Cerebellar cortex (tissue), 1 donor: ENCODE measurements at regions not wholly inside any gene's neighbourhood (a gene's known extent, or its start where the extent isn't known, plus 50 kb on each side); places are given as distances from the start of the nearest gene placed in this dataset.

Experiments
- DNase-seq: peaks from one replicate; pipeline ENCODE4 v3.0.0-alpha.2; 2015; ENCODE audit warnings: low spot score

DNA sequence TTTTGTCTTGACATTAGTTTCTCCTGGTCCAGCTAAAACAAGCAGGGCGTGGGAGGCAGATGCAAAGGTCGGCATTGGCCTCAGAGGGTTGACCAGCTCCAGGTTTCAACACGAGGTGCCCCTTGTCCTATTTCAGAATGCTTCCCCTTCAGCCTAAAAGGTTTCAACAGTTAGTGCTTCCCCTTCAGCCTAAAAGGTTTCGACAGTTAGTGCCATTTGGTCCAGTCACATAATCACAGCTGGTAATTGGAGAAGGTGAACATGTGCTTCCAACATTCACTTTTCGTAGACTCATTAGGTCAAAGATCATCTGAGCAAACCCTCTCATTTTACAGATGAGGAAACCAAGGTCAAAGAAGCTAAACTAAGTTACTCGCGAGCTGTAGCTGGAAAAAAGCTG lies 270.3 kb upstream of the MAP3K1 start:
- DNase-seq = no peak

DNA sequence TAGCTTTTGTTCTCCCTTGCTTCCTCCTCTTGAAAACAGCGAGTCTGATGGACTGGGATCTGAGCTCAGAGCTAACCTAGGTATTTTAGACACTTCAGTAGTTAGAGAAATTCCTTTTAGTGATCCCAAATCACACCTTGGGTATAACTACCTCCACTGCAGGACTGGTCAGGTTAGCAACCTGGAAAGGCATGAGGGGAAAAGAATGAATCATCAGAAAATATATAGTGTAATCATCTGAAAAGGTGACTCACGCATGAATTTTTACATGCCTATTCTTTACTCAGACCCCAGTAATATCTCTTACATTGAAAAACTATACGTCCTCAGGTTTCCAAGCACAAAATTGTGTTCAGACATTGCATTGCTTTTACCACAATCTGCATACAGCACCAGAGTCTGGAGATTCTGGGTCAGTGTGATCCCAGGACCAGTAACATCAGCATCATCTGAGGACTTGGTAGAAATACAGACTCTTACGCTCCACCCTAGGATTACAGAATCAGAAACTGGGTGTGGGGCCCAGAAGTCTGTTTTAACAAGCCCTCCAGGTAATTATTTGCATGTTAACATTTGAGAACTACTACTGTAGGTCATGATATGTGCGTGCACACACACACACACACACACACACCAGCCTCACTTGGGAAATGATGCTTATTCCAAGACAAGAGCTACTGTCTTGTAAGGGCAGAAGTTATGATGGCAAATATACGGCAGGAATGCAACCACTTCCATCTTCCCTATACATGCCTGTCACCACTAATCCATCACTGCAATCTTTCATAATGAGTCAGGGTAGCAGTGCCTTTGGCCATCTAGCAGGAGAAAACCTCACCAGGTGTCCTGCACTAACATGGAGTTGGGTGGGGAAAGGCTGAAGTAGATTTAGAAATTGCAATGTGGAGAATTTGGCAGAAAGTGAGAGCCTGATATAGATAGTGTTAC lies 271.6 kb upstream of the MAP3K1 start:
- no peak for DNase-seq

DNA sequence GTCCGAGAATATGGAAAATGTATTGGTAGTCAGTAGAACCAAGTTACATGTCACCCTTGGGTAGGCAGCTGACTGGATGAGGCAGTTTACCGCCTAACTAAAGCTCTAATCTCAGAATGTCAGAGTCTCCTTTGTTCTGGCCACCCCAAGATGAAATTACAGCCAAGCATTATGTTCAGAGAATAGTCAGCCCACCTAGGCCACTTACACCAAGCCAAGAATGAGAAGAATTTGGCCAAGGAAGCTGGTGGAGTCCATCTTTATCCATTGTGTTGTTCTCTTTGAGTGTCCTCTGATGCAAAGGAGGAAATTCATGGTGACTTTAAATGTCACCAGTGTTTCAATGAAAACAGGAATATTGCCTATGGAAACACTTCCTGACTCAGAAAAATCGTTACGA lies 275.1 kb upstream of the MAP3K1 start:
- no peak for DNase-seq

DNA sequence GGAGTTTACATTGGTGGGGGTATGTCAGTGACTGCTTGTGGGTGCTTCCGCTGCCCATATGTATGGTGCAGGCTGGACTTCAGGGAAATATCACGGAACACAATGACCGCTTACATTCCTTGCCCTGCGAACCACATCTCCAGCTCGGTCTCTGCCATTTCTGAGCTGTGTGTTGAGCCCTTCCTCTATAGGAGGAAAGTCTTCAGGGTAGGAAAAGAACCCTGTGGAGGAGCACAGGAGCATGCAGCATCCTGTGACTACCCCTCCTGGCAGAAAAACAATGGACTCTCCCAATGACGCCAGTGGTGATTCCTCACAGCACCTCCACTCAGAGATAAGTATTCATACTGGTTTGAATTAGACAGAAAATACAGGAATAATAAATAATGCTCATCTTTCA lies 276.8 kb upstream of the MAP3K1 start:
- DNase-seq = no peak

DNA sequence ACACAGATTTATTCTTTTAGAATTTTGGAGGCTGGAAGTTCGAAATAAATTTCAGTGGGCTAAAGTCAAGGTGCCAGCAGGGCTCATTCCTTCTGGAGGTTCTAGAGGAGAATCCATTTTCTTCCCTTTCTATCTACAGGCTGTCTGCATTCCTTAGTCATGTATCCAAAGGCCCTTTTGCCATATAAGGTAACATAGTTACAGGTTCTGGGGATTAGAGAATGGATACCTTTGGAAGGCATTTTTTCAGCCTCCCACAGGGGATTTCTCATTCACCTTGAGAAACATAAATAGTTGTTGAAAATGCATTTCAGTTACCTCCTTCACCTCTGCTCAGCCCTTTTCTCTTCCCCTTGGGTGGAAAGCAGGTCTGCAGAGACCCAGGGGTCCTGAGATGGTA lies 280.0 kb upstream of the MAP3K1 start:
- no peak for DNase-seq

DNA sequence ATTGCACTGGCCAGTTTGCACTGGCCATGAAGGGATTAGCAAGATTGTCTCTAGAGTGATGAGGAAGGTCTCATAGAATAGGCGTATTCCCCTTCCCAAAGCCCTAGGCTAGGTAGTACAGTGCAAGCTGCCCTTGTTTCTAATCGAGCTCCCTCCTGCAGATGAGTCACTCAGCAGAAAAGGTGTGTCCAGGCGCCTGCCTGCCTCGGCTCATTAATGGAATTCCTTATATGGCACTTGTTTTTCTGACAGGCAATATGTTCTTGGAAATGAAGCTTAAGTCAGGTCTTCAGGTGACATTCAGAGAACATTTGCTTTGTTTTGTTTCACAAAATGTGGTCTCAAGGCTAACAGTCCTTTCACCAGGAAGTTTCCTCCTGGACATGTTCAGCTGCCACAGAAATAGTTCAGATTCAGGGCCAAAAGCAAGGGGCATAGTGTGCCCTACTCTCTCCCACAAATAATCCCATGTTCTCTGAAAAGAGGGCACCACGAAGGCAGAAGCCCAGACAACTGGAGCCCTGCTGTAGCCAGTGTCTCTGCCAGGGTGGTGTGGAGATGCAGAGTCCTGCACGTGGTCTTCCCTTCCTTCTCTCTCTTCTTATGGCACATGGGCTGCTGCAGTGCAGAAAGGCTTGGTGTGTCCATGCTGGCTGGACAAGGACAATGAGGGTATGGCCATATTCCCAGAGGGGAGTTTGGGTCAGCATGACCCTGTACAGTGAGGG lies 281.1 kb upstream of the MAP3K1 start:
- peak; percentile 34 for DNase-seq

DNA sequence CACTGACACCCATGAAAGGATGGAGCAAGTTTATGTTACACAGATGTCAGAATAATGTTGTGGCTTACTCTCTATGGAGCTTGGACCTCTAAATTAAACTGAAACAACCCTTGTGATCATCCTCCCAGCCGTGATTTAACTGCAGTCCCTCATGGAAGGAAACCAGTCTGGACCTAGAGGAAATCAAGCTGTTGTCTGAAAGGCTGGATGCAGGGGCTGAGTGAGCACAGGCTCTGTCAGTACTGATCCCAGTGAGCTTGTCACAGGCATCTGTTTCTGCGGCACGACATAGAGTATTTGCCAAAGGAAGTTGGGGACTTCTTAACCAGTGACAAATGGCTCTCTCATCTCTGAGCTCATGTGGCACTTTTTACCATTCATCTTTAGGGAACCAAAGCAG lies 282.9 kb upstream of the MAP3K1 start:
- peak; percentile 40 for DNase-seq

DNA sequence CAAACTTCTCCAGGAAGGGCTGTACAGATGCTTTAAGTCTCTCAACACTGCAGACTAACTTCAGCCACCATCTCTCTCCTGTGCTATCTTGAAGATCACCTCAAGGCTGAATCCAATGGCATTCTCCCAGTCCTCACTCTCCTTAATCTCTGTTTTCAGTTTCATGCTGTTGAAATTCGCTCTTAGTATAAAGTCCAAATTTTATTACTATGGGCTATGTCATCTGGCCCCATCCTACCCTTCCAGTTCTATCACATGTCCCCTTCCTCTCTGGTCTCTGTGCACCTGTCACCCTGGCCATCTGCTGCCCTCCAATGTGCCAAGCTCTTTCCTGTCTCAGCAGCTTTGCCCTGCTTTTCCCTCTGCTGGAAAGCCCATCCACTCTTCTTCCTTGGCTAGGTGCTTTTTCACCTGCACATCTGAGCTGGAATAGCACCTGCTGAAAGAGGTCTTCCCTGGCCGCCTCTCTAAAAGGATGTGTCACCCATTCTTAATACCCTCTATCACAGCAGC lies 284.7 kb upstream of the MAP3K1 start:
- peak; percentile 92 for DNase-seq

DNA sequence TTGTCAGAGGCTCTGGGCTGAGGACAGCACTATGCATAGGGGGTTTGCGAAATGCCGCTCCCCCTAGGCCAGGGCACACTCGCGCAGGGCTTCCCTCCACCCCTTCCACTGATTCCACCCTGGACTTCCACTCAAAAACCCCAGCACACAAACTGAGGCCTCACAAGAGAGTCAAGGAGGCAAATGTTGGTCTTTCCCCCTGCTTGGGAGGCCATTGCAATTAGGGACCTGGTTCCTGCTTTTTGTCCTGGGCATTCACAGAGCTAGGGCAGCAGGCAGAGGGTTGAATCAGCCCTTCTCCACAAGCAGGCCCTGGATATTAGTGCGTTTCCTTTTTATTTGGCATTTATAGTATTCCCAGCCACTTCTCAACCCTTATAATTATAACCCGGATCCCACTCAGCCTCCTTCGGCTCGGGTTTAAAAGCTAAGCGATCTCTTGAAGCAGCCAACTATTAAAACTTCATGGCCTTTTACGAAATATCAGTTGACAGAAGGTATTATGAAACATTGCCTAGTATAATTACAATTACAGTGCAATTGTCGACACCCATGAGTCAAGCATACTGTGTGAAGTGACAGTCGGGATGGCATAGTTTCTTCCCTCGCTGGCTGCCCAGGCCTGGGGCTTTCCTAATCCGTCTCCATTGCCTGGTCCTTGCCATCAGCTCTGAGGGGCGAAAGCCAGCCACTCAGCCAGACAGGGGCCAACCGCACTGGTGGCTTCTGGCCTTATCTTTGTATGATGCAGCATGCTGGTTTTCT lies 285.5 kb upstream of the MAP3K1 start:
- no peak for DNase-seq

DNA sequence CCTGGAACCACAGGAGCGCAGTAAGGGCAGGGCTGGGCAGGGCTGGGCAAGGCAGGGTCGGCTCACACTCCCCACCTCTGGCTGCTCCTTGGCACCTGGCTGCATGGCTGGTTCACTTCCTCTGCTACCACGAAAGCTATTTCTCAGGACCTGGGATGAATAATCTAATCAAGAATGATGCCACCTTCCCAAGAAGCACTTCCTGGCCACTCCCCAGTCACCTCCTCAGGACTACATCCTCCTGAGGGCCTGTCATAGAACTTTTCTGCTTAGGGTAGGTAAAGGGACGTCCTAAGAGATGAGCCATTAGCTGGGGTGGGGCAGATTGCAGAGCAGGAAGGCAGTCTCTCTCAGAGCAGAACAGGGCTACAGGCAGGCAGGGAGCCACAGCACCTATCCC lies 288.2 kb upstream of the MAP3K1 start:
- DNase-seq = no peak

DNA sequence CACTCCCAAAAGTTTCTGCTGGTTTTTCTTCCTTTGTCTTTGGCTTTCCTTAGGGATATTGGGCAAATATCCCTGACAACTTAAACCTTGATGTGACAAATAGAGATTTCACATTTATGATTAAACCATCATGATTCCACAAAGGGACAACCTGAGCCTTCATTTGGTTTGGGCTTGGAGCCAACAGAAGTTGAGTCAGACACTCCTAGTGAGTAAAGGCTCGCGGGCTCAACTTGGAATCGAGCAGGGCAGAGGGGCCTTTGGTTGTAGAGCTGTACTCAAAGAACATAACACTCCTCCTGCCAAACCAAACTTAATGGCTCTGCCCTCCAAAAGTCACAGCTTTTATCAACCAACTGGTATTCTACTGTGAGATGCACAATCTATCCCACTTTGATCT lies 290.2 kb upstream of the MAP3K1 start:
- no peak for DNase-seq

DNA sequence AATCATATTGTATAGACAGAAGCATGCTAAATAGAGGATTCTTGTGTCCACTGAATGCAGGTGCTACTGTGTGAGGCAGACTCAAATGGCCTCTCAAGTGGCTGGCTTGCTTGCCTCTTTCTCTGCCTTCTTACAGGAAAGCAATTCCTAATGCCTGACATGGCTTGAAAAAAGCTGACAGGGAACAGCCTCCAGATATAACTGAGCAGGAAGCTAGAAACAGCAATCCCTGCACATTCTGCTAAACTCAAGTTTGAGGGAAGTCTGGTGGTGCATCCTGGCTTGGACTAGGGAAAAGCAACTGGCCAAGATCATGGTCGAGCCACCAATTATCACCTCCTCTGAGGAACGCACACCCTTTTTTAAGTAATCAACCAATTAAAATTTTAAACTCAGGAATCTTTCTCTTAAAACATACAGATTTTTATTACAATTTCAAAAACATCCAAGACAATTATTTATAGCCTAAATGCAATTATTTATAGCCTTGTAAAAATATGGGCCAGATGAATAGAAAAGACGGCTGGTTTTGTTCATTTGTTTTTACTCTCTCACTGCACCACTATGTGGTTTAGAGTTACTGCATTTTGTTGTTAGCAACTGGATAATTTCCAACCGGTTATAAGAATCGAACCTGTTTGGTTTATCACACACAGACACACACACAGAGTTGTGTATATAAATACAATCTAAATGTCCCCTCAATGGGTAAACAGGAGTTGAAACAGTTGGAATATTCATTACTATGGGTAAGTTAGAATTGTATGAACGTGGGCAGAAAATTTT lies 290.9 kb upstream of the ANKRD55 start:
- no peak for DNase-seq

DNA sequence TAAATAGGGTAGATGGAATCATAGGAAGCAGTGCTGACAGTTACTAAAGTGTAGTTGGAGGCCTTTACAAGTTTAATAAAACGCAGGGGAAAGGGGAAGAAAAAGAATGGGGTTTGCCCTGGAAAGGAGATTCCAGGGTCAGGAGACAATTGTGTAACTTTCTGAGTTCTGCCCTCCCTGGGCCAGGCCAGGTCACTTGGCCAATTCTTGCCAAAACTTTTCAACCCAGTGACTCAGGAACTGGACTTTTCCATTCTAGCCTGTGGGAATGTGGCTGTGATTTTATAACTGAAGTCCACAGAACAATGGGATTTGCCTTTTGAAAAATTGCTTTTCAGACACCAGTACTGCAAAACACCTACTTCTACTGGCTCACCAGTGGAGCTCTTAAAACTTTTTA lies 289.8 kb upstream of the ANKRD55 start:
- DNase-seq = no peak

DNA sequence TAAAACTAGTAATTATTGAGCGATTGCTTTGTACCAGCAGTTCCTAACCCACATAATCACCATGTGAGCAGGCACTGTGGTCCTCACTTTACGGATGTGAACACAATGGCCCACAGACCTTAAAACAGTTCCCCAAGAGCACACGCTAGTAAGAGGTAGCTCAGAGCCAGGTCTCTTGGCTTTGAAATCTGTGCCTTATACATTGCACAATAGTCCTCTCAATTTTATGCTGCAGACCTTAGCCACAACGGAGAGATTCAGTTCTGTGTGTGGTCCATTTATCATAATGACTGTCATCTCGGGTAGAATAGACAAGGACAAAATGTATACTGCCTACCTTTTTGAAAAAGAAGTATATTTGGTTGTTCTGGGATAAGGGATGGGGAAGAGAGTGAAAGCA lies 289.0 kb upstream of the ANKRD55 start:
- no peak for DNase-seq

DNA sequence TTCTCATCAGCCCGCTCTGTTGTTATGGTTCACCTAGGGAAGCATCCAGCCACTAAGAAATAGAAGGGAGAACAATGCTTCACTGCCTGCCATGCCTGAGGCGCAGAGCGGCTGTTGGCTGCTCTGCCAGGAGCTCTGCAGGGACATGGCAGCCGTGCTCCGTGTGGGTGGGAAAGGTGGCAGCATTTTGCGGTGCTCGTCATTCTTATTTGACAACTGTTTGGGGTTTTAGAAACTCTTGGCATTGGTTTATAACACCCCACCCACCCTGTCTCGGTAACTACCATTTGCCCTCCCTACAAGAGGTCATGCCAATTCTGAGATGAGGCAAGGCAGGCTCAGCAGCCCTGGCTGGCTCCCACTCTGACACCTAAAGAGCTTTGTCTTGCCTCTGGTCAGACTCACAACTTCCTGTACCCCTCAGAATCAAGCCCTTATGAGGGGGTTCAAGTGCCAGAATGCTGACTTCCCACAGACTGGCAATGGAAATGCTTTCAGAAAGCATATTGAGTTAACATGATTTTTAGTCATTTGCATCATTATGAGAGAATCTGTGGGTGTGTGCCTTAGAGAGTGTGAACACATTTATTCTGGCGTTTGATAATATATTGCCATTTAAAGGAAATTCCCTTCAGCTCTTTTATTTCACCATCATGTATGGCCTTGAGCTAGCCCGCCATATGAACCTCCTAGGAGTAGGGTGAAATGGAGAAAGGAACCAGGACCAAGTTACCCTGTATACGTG lies 288.0 kb upstream of the ANKRD55 start:
- peak; percentile 47 for DNase-seq

DNA sequence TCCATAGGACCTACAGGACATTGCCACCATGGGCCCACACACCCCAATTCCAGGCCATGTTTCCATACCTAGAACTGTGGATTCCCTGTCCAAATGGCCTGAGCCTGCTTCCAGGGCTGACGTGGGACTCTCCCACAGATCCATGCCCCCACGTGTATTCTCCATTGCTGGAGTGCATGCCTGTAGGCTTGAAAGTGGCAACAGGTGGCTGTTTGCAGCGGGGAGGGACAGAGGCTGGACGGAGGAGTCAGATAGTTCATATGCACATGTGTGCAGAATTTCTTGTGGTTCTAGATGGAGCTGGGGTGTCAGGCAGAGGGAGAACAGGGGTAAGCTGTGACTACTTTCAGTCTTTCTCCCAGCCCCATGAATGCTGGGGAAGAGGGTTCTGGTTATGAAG lies 285.7 kb upstream of the ANKRD55 start:
- DNase-seq = no peak

DNA sequence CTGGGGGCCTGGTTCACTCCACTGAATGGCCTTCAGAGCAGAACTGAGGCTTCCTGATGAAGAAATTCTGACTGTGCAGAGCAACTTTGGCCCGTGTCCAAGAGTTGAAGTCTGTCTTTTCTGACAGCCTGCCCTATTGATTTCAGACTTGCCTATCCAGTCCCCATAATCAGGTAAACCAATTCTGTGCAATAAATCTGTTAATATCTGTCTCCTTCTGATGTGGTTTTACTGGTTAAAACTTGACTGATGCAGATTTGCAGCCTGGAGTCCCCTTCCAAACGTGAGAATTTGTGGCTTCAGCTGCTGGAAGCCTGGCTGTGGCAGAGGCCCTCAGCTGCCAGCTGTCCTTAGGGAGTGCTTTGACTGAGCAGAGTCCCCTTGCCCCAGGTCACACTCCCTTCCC lies 283.9 kb upstream of the ANKRD55 start:
- peak; percentile 25 for DNase-seq

DNA sequence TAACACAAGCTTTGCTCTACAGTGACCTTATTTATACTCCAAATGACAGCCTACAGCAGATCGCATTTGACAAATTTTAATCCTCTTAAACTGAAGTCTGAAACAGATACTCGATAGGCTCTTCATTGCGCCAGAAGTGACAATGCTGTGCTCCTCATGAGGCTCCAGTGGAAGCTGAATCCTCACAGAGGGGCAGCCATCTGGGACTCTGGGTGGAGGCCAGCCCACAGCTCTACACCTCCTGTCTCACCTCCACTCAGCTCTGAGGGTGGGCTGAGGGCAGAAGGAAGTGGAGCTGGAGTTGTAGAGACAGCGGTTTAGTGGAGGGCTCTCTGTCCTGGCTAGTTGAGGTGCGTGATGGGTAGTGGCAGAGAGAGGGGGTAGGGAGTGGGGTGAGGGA lies 283.3 kb upstream of the ANKRD55 start:
- DNase-seq = peak; percentile 41

DNA sequence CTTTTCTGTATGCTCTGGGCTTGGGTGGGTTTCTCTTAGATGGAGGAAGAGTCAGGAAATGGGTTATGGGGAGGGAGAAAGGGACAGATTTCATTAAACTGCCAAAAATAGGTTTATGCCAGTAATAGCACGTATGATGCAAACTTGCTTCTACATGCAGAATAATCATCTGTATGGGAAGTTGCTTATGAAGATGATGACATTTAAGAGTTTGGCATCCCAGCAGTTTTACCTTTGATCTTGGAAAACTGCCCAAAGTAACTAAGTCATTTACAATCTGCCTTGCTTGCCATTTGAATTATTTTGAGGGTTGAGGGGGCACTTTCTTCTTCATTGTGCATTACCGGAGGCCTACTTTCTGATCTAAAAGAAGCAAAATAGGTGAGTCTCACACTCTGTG lies 282.9 kb upstream of the ANKRD55 start:
- DNase-seq = no peak

DNA sequence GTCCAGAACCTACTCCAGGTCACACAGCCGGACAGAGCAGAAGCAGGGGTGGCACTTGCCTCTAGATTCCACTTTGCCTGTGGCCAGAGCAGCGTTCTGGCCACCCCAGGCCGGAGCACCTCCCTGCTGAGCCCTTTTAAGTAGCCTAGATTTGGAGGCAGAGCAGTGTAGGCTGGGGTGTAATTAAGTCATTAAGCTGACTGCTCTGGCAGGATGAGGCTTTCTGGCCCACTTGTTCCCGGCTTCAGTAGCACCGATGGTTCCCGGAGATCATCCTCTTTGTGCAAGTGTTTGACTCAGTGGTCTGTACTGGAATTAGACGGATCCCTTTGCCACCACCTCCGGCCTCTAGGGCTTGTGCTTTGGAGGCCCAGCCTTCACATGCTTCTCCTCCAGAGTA lies 281.9 kb upstream of the ANKRD55 start:
- no peak for DNase-seq

DNA sequence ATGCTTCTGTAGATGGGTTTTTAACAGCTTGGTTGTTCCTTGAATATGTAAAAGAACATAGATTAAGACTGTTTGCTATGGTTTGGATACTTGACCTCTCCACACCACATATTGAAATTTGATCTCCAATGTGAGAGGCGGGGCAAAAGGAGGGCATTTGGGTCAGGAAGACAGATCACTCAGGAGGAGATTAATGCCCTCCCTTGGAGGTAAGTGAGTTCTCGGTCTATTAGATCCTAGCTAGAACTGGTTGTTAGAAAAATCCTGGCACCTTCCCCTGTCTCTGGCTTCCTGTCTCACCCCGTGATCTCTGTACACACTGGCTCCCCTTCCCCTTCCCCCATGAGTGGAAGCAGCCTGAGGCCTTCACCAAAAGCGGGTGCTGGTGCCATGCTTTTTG lies 281.1 kb upstream of the ANKRD55 start:
- no peak for DNase-seq
